Hematopoietic multipotent progenitor cell treated with erythropoietin and hydrocortisone succinate and interleukin-3 and kit ligand, for 4 days (in vitro differentiated cells): ENCODE measurements at regions not wholly inside any gene's neighbourhood (a gene's known extent, or its start where the extent isn't known, plus 50 kb on each side); places are given as distances from the start of the nearest gene placed in this dataset.

ENCODE experiments used
- DNase-seq: peaks from one replicate; pipeline ENCODE4 v3.0.0-alpha.2; 2015

DNA sequence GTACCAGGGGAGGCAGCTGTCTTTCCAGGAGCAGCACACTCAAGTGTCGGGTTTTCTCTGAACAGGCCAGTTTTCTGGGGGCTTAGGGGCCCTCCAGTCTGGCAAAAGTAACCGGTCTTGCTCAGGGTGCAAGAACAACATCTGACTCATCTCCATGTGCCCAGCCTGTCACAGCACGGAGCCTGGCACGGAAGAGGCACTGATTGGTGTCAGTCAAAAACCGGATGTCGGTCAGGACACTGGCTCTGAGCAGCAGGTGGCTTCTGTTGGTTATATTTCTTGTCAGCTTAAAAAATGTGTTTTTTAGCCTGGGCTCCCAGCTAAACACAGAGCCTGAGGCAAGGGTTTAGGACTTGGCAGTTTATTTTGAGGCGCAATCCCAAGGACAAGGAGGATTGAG is 139.9 kb downstream of the FBLN2 start:
- no peak for DNase-seq

DNA sequence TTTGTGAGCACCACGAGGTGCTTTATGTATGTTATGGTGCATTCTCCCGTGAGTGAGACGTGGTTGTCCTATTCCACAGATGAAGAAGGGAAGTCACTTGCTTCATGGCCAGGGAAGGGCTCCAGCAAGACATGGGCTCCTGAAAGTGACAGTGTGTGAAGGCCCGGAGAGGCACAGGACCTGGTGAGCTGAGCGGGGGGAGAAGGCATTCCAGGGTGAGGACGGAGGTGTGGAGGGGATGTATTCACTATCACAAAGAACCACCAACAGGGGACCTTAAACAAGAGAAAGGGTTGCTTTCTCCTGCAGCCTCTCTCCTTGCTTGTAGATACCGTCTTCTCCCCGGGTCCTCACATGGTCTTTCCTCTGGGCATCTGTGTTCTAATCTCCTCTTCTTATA is 139.1 kb downstream of the FBLN2 start:
- DNase-seq: no peak
